Panc1 (cell line): ENCODE measurements at regions not wholly inside any gene's neighbourhood (a gene's known extent, or its start where the extent isn't known, plus 50 kb on each side); places are given as distances from the start of the nearest gene placed in this dataset.

Experiments used
- ATAC-seq: fragments of 200-7000 bp; cut with Tn5 transposase; 2 replicates; pipeline ENCODE4 v1.9.1; 2020; ENCODE audit warnings: mild to moderate bottlenecking, moderate library complexity
- BruUV-seq: library from RNA; stranded (reverse); fragments of 400-500 nt; replicated peaks from 2 replicates; lab custom pipeline; 2021; lab: Mats Ljungman, UMichigan
- CTCF ChIA-PET: fragments of 300-600 bp; sonication (Branson Sonifier 250); formaldehyde crosslinking; loops from one replicate; lab custom pipeline; 2022; ENCODE audit warnings: antibody characterized with exemption; lab: Charles Lee
- POLR2A ChIA-PET: fragments of 300-600 bp; sonication (Branson Sonifier 250); formaldehyde crosslinking; loops from one replicate; lab custom pipeline; 2022; ENCODE audit warnings: antibody characterized with exemption; lab: Charles Lee
- DNase-seq: peaks from one replicate; pipeline ENCODE4 v3.0.0-alpha.2; 2010; ENCODE audit warnings: low read depth, low spot score
- H3K27ac ChIP-seq: 2 replicates; pipeline ENCODE4 v1.5.1; 2011; ENCODE audit warnings: mild to moderate bottlenecking, low read length, inconsistent platforms
- H3K27me3 ChIP-seq: fragments of 200-500 bp; sonication (Bioruptor generic); 2 replicates; pipeline ENCODE4 v1.6.0; 2014; ENCODE audit warnings: low read length, inconsistent platforms; ENCODE audit not compliant: control insufficient read depth, insufficient read depth
- H3K36me3 ChIP-seq: fragments of 200-500 bp; sonication (Bioruptor generic); 2 replicates; pipeline ENCODE4 v1.5.1; 2014; ENCODE audit warnings: inconsistent platforms, mild to moderate bottlenecking, low read length, moderate library complexity; ENCODE audit not compliant: control insufficient read depth, insufficient read depth
- H3K4me1 ChIP-seq: 2 replicates; pipeline ENCODE4 v1.5.1; 2011; ENCODE audit warnings: inconsistent platforms, mild to moderate bottlenecking, low read length, moderate library complexity; ENCODE audit not compliant: control insufficient read depth, insufficient read depth
- H3K4me3 ChIP-seq, 2 experiments: 2 replicates each; pipeline ENCODE4 v1.5.1; 2011 to 2012; ENCODE audit warnings: low read depth in 2 of 2, low read length in 2 of 2, mild to moderate bottlenecking in 2 of 2, inconsistent platforms in 1 of 2, moderate library complexity in 1 of 2
- H3K9me3 ChIP-seq: fragments of 200-500 bp; sonication (Bioruptor generic); 2 replicates; pipeline ENCODE4 v1.5.1; 2014; ENCODE audit warnings: low read depth, mild to moderate bottlenecking, inconsistent platforms, low read length, moderate library complexity; ENCODE audit not compliant: control insufficient read depth, insufficient read depth
- POLR2AphosphoS5 ChIP-seq: IDR thresholded peaks from 2 replicates; pipeline ENCODE4 v1.6.1; 2012; ENCODE audit warnings: mild to moderate bottlenecking, low read depth, low read length, moderate library complexity
- SIN3A ChIP-seq: IDR thresholded peaks from 2 replicates; pipeline ENCODE4 v1.6.1; 2012; ENCODE audit warnings: low read depth, mild to moderate bottlenecking, low read length, moderate library complexity, borderline replicate concordance; ENCODE audit not compliant: insufficient read depth
- TCF7L2 ChIP-seq: IDR thresholded peaks from 2 replicates; pipeline ENCODE4 v1.6.1; 2011; ENCODE audit warnings: mild to moderate bottlenecking, low read depth, low read length, inconsistent platforms
- in situ Hi-C: cut with HindIII; loops from 2 replicates; pipeline ENCODE4 v1.10.0; 2016; ENCODE audit warnings: low sequenced_read_pairs, low pct_unique_long_range_greater_than_20kb
- intact Hi-C: fragments of 100-400 bp; cut with micrococcal nuclease; formaldehyde crosslinking; loops from one replicate; pipeline ENCODE4 v1.10.0; 2022; ENCODE audit not compliant: unreplicated experiment
- TF ChIP-seq, protein P1 (sequence below), 2 experiments: IDR thresholded peaks; 2 replicates each; pipeline ENCODE4 v1.6.1; 2011 to 2012; ENCODE audit warnings: low read depth in 2 of 2, control low read depth in 1 of 2, low read length in 1 of 2, mild to moderate bottlenecking in 1 of 2, moderate library complexity in 1 of 2; ENCODE audit not compliant: insufficient read depth in 1 of 2
- TF ChIP-seq, protein P2 (sequence below): fragments of 450-650 bp; IDR thresholded peaks from 2 replicates; pipeline ENCODE4 v1.5.1; 2017; ENCODE audit warnings: mild to moderate bottlenecking

DNA sequence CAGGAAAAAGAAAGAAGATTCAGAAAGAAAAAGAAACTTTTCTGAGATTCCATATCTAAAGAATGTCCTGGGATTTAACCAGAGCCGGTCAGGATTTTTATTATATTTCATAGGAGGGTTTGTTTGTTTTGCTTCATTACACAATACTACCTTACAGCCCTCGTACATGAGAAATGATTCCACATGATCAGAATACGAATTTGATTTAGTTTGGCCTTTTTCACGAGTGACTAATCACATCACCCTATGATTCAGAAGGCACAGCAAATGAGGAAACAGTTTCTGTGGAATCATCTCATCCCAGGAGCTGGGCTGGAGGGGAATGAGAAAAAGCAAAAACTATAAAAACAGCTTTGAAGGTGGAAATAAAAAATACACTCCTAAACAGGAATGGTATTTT, 54.7 kb upstream of the VWC2 start:
- no peaks in the 10 kb centered on the region for H3K9me3 ChIP-seq
- intact Hi-C loops: no loop called here
- no TSS peak for BruUV-seq
- no peak for DNase-seq
- ATAC-seq: no peak
- H3K27me3 ChIP-seq: no peaks in the 10 kb centered on the region
- no peaks in the 10 kb centered on the region for H3K4me1 ChIP-seq
- no peak overlapping the region for H3K4me3 ChIP-seq
- in situ Hi-C loops: no loop called here
- ChIA-PET POLR2A (interaction anchor here (0.5 kb wide), 1 partner anchor 1450 kb away, joined by 17 read pairs; no protein-coding TSS in a partner anchor), CTCF (no interaction called here)
- H3K27ac ChIP-seq: no peak overlapping the region
- no peaks in the 10 kb centered on the region for H3K36me3 ChIP-seq
- TF ChIP-seq, protein P1, sequence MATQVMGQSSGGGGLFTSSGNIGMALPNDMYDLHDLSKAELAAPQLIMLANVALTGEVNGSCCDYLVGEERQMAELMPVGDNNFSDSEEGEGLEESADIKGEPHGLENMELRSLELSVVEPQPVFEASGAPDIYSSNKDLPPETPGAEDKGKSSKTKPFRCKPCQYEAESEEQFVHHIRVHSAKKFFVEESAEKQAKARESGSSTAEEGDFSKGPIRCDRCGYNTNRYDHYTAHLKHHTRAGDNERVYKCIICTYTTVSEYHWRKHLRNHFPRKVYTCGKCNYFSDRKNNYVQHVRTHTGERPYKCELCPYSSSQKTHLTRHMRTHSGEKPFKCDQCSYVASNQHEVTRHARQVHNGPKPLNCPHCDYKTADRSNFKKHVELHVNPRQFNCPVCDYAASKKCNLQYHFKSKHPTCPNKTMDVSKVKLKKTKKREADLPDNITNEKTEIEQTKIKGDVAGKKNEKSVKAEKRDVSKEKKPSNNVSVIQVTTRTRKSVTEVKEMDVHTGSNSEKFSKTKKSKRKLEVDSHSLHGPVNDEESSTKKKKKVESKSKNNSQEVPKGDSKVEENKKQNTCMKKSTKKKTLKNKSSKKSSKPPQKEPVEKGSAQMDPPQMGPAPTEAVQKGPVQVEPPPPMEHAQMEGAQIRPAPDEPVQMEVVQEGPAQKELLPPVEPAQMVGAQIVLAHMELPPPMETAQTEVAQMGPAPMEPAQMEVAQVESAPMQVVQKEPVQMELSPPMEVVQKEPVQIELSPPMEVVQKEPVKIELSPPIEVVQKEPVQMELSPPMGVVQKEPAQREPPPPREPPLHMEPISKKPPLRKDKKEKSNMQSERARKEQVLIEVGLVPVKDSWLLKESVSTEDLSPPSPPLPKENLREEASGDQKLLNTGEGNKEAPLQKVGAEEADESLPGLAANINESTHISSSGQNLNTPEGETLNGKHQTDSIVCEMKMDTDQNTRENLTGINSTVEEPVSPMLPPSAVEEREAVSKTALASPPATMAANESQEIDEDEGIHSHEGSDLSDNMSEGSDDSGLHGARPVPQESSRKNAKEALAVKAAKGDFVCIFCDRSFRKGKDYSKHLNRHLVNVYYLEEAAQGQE (IDR thresholded peaks at IDR 0.05; ENCODE audit: insufficient read depth in 1 of 2, low read depth in 2 of 2, low read length in 1 of 2): no peak
- TF ChIP-seq SIN3A: no peak
- no peak for TF ChIP-seq TCF7L2
- no peak for TF ChIP-seq POLR2AphosphoS5
- TF ChIP-seq, protein P2, sequence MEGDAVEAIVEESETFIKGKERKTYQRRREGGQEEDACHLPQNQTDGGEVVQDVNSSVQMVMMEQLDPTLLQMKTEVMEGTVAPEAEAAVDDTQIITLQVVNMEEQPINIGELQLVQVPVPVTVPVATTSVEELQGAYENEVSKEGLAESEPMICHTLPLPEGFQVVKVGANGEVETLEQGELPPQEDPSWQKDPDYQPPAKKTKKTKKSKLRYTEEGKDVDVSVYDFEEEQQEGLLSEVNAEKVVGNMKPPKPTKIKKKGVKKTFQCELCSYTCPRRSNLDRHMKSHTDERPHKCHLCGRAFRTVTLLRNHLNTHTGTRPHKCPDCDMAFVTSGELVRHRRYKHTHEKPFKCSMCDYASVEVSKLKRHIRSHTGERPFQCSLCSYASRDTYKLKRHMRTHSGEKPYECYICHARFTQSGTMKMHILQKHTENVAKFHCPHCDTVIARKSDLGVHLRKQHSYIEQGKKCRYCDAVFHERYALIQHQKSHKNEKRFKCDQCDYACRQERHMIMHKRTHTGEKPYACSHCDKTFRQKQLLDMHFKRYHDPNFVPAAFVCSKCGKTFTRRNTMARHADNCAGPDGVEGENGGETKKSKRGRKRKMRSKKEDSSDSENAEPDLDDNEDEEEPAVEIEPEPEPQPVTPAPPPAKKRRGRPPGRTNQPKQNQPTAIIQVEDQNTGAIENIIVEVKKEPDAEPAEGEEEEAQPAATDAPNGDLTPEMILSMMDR: no peak

DNA sequence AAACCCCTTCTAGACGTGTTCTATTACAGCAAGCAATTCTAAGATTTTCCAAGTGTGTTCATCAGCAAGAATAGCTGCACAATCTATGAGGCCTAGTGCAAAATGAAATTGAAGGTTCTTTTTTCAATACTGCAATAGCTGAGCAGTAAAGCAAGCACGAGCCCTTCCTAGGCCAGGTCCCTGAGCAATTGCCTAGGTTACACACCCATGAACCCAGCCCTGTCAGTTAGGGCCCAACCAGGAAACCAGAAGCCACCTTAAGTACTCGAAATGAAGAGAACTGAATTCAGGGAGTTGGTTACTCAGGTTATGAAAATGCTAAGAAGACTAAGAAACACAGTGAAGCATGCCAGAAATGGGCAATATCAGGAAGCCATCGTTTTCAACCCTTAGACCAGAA, 52.0 kb upstream of the VWC2 start:
- Histone ChIP-seq H3K9me3 (no peaks in the 10 kb centered on the region), H3K27me3 (no peaks in the 10 kb centered on the region), H3K27ac (no peak overlapping the region), H3K4me1 (no peaks in the 10 kb centered on the region), H3K4me3 (no peak overlapping the region), H3K36me3 (no peaks in the 10 kb centered on the region)
- DNase-seq (no peak), ATAC-seq (no peak)
- ChIA-PET POLR2A (no interaction called here), CTCF (no interaction called here)
- no TSS peak for BruUV-seq
- in situ Hi-C loops: no loop called here
- TF ChIP-seq, protein P2: no peak
- no peak for TF ChIP-seq SIN3A
- no peak for TF ChIP-seq TCF7L2
- TF ChIP-seq, protein P1 (IDR thresholded peaks at IDR 0.05; ENCODE audit: insufficient read depth in 1 of 2, low read depth in 2 of 2, low read length in 1 of 2): no peak
- no peak for TF ChIP-seq POLR2AphosphoS5
- intact Hi-C loops: no loop called here
